GM18508 (cell line): ENCODE measurements at regions not wholly inside any gene's neighbourhood (a gene's known extent, or its start where the extent isn't known, plus 50 kb on each side); places are given as distances from the start of the nearest gene placed in this dataset.

Experiments
- ATAC-seq: cut with Tn5 transposase; IDR thresholded peaks from one replicate; pipeline ENCODE4 v1.9.1; 2021; ENCODE audit warnings: moderate number of reproducible peaks; ENCODE audit not compliant: insufficient read depth, unreplicated experiment

GRCh38 chr7:124084024-124084423 is 51.2 kb upstream of the TMEM229A start:
- ATAC-seq = no peak
